NCI-H2227 treated with DMSO at 0.1 percent for 48 hours (cell line): ENCODE measurements at regions not wholly inside any gene's neighbourhood (a gene's known extent, or its start where the extent isn't known, plus 50 kb on each side); places are given as distances from the start of the nearest gene placed in this dataset.

Experiments used
- DNase-seq: peaks from one replicate; lab custom pipeline; 2025; lab: John Stamatoyannopoulos, UW

- DNase-seq = no peak
Measured at GRCh38 chr11:27192184-27192583, 151.6 kb downstream of the BBOX1 start.

GRCh38 chr11:27191639-27192038, 151.0 kb downstream of the BBOX1 start:
- DNase-seq = no peak

- DNase-seq = no peak
Measured at GRCh38 chr11:27188696-27189095, 148.1 kb downstream of the BBOX1 start.

GRCh38 chr11:27187848-27188621, 147.4 kb downstream of the BBOX1 start:
- DNase-seq = no peak

GRCh38 chr11:27187075-27187847, 146.6 kb downstream of the BBOX1 start:
- peak; percentile 14 for DNase-seq

- DNase-seq = no peak
Measured at GRCh38 chr11:27186580-27186979, 146.0 kb downstream of the BBOX1 start.

GRCh38 chr11:27184458-27185312, 144.1 kb downstream of the BBOX1 start:
- DNase-seq = no peak

- DNase-seq = peak; percentile 37
Measured at GRCh38 chr11:27183672-27184457, 143.2 kb downstream of the BBOX1 start.

- no peak for DNase-seq
Measured at GRCh38 chr11:27179334-27179733, 138.7 kb downstream of the BBOX1 start.

- DNase-seq = no peak
Measured at GRCh38 chr11:27178859-27179258, 138.2 kb downstream of the BBOX1 start.
